GM23248 (cell line): ENCODE measurements at regions not wholly inside any gene's neighbourhood (a gene's known extent, or its start where the extent isn't known, plus 50 kb on each side); places are given as distances from the start of the nearest gene placed in this dataset.

Source experiments
- DNase-seq: peaks from one replicate; pipeline ENCODE4 v3.0.0-alpha.2; 2015
- H2AFZ ChIP-seq: fragments of 200-600 bp; sonication (generic); 2 replicates; pipeline ENCODE4 v1.6.1; 2016; ENCODE audit warnings: antibody characterized with exemption
- H3F3A ChIP-seq: fragments of 200-600 bp; sonication (generic); 2 replicates; pipeline ENCODE4 v1.6.1; 2016; ENCODE audit warnings: mild to moderate bottlenecking, antibody characterized with exemption, mixed run types; ENCODE audit not compliant: insufficient read depth
- H3K27ac ChIP-seq: fragments of 200-600 bp; sonication (generic); 2 replicates; pipeline ENCODE4 v1.5.1; 2016; ENCODE audit warnings: mild to moderate bottlenecking
- H3K27me3 ChIP-seq: fragments of 200-600 bp; sonication (generic); replicated peaks from 2 replicates; pipeline ENCODE4 v1.6.1; 2016; ENCODE audit warnings: mild to moderate bottlenecking; ENCODE audit not compliant: insufficient read depth
- H3K36me3 ChIP-seq: fragments of 200-600 bp; sonication (generic); 2 replicates; pipeline ENCODE4 v1.6.1; 2016; ENCODE audit warnings: low read depth, mild to moderate bottlenecking
- H3K4me1 ChIP-seq: fragments of 200-600 bp; sonication (generic); 2 replicates; pipeline ENCODE4 v1.6.1; 2016; ENCODE audit warnings: mild to moderate bottlenecking; ENCODE audit not compliant: insufficient read depth
- H3K4me2 ChIP-seq: fragments of 200-600 bp; sonication (generic); one replicate; pipeline ENCODE4 v1.6.1; 2016; ENCODE audit warnings: mild to moderate bottlenecking; ENCODE audit not compliant: unreplicated experiment
- H3K4me3 ChIP-seq: fragments of 200-600 bp; sonication (generic); 2 replicates; pipeline ENCODE4 v1.5.1; 2016; ENCODE audit warnings: mild to moderate bottlenecking
- H3K79me2 ChIP-seq: fragments of 200-600 bp; sonication (generic); 2 replicates; pipeline ENCODE4 v1.6.1; 2016; ENCODE audit warnings: mild to moderate bottlenecking; ENCODE audit not compliant: insufficient read depth
- H3K9ac ChIP-seq: fragments of 200-600 bp; sonication (generic); 2 replicates; pipeline ENCODE4 v1.6.1; 2016; ENCODE audit warnings: mild to moderate bottlenecking
- H3K9me2 ChIP-seq: fragments of 200-600 bp; sonication (generic); 2 replicates; pipeline ENCODE4 v1.6.1; 2016; ENCODE audit warnings: mixed run types, mild to moderate bottlenecking, moderate library complexity; ENCODE audit not compliant: insufficient read depth
- H3K9me3 ChIP-seq: fragments of 200-600 bp; sonication (generic); one replicate; pipeline ENCODE4 v1.6.1; 2017; ENCODE audit warnings: low read depth
- H4K20me1 ChIP-seq: fragments of 200-600 bp; sonication (generic); 2 replicates; pipeline ENCODE4 v1.6.0; 2016; ENCODE audit not compliant: insufficient read depth
- EZH2 ChIP-seq: fragments of 200-600 bp; sonication (generic); IDR thresholded peaks from 2 replicates; pipeline ENCODE4 v1.6.1; 2018; ENCODE audit warnings: antibody characterized with exemption, mild to moderate bottlenecking; ENCODE audit not compliant: insufficient read depth, poor library complexity, severe bottlenecking
- EZH2phosphoT487 ChIP-seq: fragments of 200-600 bp; sonication (generic); IDR thresholded peaks from 2 replicates; pipeline ENCODE4 v1.6.1; 2018; ENCODE audit warnings: antibody characterized with exemption, moderate library complexity, mild to moderate bottlenecking, low read depth; ENCODE audit not compliant: insufficient read depth
- WGBS, 2 experiments: methylation state at CpG; one replicate each; pipeline ENCODE4 v1.1.6; 2015 to 2017; ENCODE audit warnings: low lambda C conversion rate in 2 of 2, low coverage in 1 of 2; ENCODE audit errors: missing lambda C conversion rate in 2 of 2; 5-methylcytosine and 5-hydroxymethylcytosine counted together
- in situ Hi-C: fragments of 300-500 bp; cut with MboI; formaldehyde crosslinking; loops from 2 replicates; pipeline ENCODE4 v1.15.0; 2020

DNA sequence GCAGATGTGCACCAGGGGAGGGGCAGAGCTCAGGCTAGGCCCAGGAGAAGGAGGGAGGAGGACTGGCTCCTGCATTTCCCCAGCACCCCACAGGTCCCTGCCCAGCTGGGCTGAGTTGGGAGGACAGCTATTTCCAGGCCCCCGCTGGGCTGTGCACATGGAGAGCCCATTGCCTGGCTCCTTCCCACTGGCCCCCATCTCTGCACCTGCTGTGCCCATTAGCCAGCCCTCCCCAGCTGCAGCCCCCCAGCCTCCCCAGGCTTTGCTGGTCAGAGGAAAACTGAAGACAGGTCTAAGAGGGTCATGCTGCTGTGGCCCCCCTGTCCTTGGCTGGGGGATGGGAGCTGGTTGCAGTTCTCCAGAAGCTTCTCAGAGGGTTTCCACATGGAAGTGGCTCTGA lies 81.8 kb upstream of the SHANK2 start:
- no peaks in the 10 kb centered on the region for H3K9me2 ChIP-seq
- H3K4me2 ChIP-seq = no peak overlapping the region
- H3K27me3 ChIP-seq = peaks cover 34% of the 10 kb centered on the region
- no peaks in the 10 kb centered on the region for H4K20me1 ChIP-seq
- H3K4me1 ChIP-seq = peaks cover 4% of the 10 kb centered on the region; the same call in 1 of the 2 replicates
- no peaks in the 10 kb centered on the region for H3K36me3 ChIP-seq
- in situ Hi-C loops = no loop called here
- H3K79me2 ChIP-seq = no peaks in the 10 kb centered on the region
- TF ChIP-seq EZH2phosphoT487 = no peak
- TF ChIP-seq EZH2 = no peak
- 8 to 13% methylated on average over 1 of the region's 1 CpG for WGBS, 2 experiments
- H2AFZ ChIP-seq = no peak overlapping the region
- H3K9ac ChIP-seq = no peak overlapping the region
- DNase-seq = no peak
- no peaks in the 10 kb centered on the region for H3K9me3 ChIP-seq
- H3F3A ChIP-seq = no peaks in the 10 kb centered on the region
- H3K27ac ChIP-seq = no peak overlapping the region
- H3K4me3 ChIP-seq = no peak overlapping the region

DNA sequence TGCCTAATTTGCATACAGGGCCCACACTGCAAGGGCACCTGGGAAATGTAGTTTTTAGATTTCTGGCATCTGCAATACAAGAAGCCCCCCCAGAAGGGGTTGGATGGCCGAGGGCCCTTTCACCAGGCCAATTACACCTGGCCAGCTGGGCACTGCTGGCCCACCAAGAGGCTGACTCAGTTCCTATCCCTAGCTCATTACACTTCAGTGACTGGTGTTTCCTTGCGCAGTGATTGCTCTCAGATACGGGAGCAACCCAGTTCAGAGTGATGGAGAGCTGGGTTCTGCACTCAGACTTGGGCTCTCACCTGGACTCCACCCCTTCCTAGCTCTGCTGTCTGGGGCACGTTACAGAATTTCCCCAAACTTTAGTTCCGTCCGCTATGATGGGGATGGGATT lies 81.1 kb upstream of the SHANK2 start:
- no peaks in the 10 kb centered on the region for H3K4me1 ChIP-seq

GRCh38 chr11:71332447-71332846 lies 80.1 kb upstream of the SHANK2 start:
- in situ Hi-C loops = no loop called here
- 75 to 78% methylated on average over 5 of the region's 5 CpGs for WGBS, 2 experiments

More for the DNA sequence above, 81.1 kb upstream of the SHANK2 start:
- no peak for TF ChIP-seq EZH2phosphoT487
- TF ChIP-seq EZH2 = no peak
- Histone ChIP-seq H3K36me3 (no peaks in the 10 kb centered on the region), H3K9ac (no peak overlapping the region), H3K4me2 (no peak overlapping the region), H3F3A (no peaks in the 10 kb centered on the region), H2AFZ (no peak overlapping the region), H3K4me3 (no peak overlapping the region), H4K20me1 (no peaks in the 10 kb centered on the region), H3K79me2 (no peaks in the 10 kb centered on the region), H3K9me3 (no peaks in the 10 kb centered on the region), H3K27ac (no peak overlapping the region), H3K27me3 (peaks cover 27% of the 10 kb centered on the region), H3K9me2 (no peaks in the 10 kb centered on the region)
- no peak for DNase-seq
- 65 to 70% methylated on average over 6 of the region's 6 CpGs for WGBS, 2 experiments
- in situ Hi-C loops = no loop called here

GRCh38 chr11:71332046-71332445 lies 79.7 kb upstream of the SHANK2 start:
- no peak overlapping the region for H3K27ac ChIP-seq
- H3F3A ChIP-seq = no peaks in the 10 kb centered on the region
- H3K36me3 ChIP-seq = no peaks in the 10 kb centered on the region
- TF ChIP-seq EZH2 (no peak), EZH2phosphoT487 (no peak)
- no peak overlapping the region for H3K4me2 ChIP-seq
- H3K9ac ChIP-seq = no peak overlapping the region
- in situ Hi-C loops = no loop called here
- no peaks in the 10 kb centered on the region for H3K9me3 ChIP-seq
- no peak overlapping the region for H3K4me3 ChIP-seq
- H3K4me1 ChIP-seq = no peaks in the 10 kb centered on the region
- 86 to 94% methylated on average over 3 of the region's 3 CpGs for WGBS, 2 experiments
- H3K9me2 ChIP-seq = no peaks in the 10 kb centered on the region
- H2AFZ ChIP-seq = no peak overlapping the region
- H3K79me2 ChIP-seq = no peaks in the 10 kb centered on the region
- DNase-seq = no peak
- H4K20me1 ChIP-seq = no peaks in the 10 kb centered on the region
- H3K27me3 ChIP-seq = peaks cover 23% of the 10 kb centered on the region

More at GRCh38 chr11:71332447-71332846, 80.1 kb upstream of the SHANK2 start:
- TF ChIP-seq EZH2phosphoT487 (no peak), EZH2 (no peak)
- no peaks in the 10 kb centered on the region for H3K36me3 ChIP-seq
- no peaks in the 10 kb centered on the region for H3K9me2 ChIP-seq
- H3K4me3 ChIP-seq = no peak overlapping the region
- H3K27me3 ChIP-seq = peaks cover 25% of the 10 kb centered on the region
- H3K9me3 ChIP-seq = no peaks in the 10 kb centered on the region
- no peak overlapping the region for H3K4me2 ChIP-seq
- no peak for DNase-seq
- no peaks in the 10 kb centered on the region for H4K20me1 ChIP-seq
- no peak overlapping the region for H3K27ac ChIP-seq
- H2AFZ ChIP-seq = no peak overlapping the region
- no peaks in the 10 kb centered on the region for H3K79me2 ChIP-seq
- H3K4me1 ChIP-seq = no peaks in the 10 kb centered on the region
- H3F3A ChIP-seq = no peaks in the 10 kb centered on the region
- H3K9ac ChIP-seq = no peak overlapping the region

GRCh38 chr11:71331631-71332030 lies 79.3 kb upstream of the SHANK2 start:
- Histone ChIP-seq H3F3A (no peaks in the 10 kb centered on the region), H4K20me1 (no peaks in the 10 kb centered on the region), H3K9me2 (no peaks in the 10 kb centered on the region), H3K4me2 (no peak overlapping the region), H3K36me3 (no peaks in the 10 kb centered on the region), H3K79me2 (no peaks in the 10 kb centered on the region), H3K9ac (no peak overlapping the region), H3K4me3 (no peak overlapping the region), H3K4me1 (no peaks in the 10 kb centered on the region), H3K27ac (no peak overlapping the region), H3K27me3 (peaks cover 21% of the 10 kb centered on the region), H3K9me3 (no peaks in the 10 kb centered on the region), H2AFZ (no peak overlapping the region)
- TF ChIP-seq EZH2 = no peak
- TF ChIP-seq EZH2phosphoT487 = no peak
- 13 to 27% methylated on average over 3 of the region's 3 CpGs for WGBS, 2 experiments
- DNase-seq = no peak
- in situ Hi-C loops = no loop called here
